ENCODE measurements at regions not wholly inside any gene's neighbourhood (a gene's known extent, or its start where the extent isn't known, plus 50 kb on each side); places are given as distances from the start of the nearest gene placed in this dataset.
"Not testable (repeated sequence)": the region's sequence is repeated elsewhere in the genome, so short reads cannot be mapped to it uniquely, and the experiment has no call there.

DNA sequence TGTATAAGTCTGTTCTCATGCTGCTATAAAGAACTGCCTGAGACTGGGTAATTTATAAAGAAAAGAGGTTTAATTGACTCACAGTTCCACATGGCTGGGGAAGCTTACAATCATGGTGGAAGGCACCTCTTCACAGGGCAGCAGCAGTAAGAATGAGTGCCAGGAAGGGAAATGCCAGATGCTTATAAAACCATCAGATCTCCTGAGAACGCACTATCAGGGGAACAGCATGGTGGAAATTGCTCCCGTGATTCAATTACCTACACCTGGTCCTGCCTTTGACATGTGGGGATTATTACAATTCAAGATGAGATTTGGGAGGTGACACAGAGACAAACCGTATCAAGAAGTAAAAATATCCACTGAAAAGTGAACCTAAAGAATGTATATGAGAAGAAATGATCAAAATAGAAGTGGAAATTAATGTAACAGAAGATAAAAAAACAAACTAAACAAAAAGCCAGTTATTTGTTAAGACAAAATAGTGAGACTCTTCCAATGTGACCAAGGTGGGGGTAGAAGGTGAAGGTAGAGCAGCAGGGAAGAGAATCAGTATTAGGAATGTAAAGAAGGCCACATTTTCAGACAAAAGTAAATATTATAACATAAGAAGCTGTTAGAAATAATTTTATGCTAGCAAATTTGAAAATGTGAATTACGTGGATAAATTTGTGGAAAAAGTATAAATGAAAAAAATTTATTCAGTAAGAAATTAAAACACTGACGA, 372.9 kb downstream of the NKX6-1 start:
- TF ChIP-seq, protein P1, sequence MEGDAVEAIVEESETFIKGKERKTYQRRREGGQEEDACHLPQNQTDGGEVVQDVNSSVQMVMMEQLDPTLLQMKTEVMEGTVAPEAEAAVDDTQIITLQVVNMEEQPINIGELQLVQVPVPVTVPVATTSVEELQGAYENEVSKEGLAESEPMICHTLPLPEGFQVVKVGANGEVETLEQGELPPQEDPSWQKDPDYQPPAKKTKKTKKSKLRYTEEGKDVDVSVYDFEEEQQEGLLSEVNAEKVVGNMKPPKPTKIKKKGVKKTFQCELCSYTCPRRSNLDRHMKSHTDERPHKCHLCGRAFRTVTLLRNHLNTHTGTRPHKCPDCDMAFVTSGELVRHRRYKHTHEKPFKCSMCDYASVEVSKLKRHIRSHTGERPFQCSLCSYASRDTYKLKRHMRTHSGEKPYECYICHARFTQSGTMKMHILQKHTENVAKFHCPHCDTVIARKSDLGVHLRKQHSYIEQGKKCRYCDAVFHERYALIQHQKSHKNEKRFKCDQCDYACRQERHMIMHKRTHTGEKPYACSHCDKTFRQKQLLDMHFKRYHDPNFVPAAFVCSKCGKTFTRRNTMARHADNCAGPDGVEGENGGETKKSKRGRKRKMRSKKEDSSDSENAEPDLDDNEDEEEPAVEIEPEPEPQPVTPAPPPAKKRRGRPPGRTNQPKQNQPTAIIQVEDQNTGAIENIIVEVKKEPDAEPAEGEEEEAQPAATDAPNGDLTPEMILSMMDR (IDR thresholded peaks at IDR 0.05): no peak
- Mint-ChIP-seq H3K36me3 (ENCODE audit: low read depth) (no peaks in the 10 kb centered on the region), H3K27me3 (ENCODE audit: low read depth) (peaks cover 4% of the 10 kb centered on the region), H3K27ac (ENCODE audit: unreplicated experiment) (no peak overlapping the region), H3K9me3 (ENCODE audit: low read depth) (peaks cover 4% of the 10 kb centered on the region), H3K4me3 (ENCODE audit: unreplicated experiment) (no peak overlapping the region), H3K4me1 (ENCODE audit: low read depth) (no peaks in the 10 kb centered on the region)
- no peak for DNase-seq (ENCODE audit: low spot score)

DNA sequence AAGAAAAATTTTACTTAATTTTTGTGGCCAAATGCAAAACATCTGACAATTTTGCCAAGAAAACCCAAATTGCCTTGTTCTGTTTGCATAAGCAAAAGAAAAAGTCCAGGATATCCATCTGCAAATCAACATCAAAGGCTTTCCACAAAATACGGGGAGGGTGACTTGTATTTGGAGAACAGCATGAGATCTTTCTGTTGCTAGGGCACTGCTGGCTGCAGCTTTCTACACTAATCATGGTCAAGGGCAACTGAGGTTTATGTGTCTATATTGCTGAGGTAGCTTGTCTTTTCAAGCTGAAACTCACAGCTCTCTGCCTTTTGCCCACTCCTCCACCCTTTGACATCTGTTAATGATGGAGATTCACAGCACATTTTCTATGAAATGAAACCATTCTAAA, 389.1 kb downstream of the NKX6-1 start:
- H3K9me3 Mint-ChIP-seq (ENCODE audit: low read depth): peaks cover 12% of the 10 kb centered on the region
- peaks cover 11% of the 10 kb centered on the region for H3K27me3 Mint-ChIP-seq (ENCODE audit: low read depth)
- TF ChIP-seq, protein P1 (IDR thresholded peaks at IDR 0.05): no peak
- H3K4me3 Mint-ChIP-seq (ENCODE audit: unreplicated experiment): no peak overlapping the region
- H3K27ac Mint-ChIP-seq (ENCODE audit: unreplicated experiment): no peak overlapping the region
- no peaks in the 10 kb centered on the region for H3K4me1 Mint-ChIP-seq (ENCODE audit: low read depth)
- H3K36me3 Mint-ChIP-seq (ENCODE audit: low read depth): no peaks in the 10 kb centered on the region
- DNase-seq (ENCODE audit: low spot score): no peak

DNA sequence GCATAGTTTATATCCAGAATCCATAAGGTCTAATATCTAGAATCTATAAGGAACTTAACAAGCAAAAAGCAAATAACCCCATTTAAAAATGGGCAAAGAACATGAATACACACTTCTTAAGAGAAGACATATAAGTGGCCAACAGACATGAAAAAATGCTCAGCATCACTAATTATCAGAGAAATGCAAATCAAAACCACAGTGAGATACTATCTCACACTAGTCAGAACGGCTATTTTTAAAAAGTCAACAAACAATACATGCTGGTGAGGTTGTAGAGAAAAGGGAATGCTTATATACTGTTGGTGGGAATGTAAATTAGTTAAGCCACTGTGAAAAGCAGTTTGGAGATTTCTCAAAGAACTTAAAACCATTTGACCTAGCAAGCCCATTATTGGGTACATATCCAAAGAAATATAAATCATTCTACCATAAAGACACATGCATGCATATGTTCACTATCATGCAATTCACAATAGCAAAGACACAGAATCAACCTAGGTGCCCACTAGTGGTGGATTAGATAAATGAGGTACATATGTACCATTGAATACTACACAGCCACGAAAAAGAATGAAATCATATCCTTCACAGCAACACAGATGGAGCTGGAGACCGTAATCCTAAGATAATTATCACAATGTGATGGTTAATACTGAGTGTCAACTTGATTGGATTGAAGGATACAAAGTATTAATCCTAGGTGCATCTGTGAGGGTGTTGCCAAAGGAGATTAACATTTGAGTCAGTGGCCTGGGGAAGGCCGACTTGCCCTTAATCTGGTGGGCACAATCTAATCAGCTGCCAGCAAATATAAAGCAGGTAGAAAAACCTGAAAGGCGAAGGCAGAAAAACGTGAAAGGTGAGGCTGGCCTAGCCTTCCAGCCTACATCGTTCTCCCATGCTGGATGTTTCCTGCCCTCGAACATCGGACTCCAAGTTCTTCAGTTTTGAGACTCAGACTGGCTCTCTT, 397.2 kb downstream of the NKX6-1 start:
- H3K9me3 Mint-ChIP-seq (ENCODE audit: low read depth); H3K4me1 Mint-ChIP-seq (ENCODE audit: low read depth); H3K4me3 Mint-ChIP-seq (ENCODE audit: unreplicated experiment); H3K27ac Mint-ChIP-seq (ENCODE audit: unreplicated experiment); H3K36me3 Mint-ChIP-seq (ENCODE audit: low read depth); H3K27me3 Mint-ChIP-seq (ENCODE audit: low read depth); DNase-seq (ENCODE audit: low spot score): not testable (repeated sequence)

DNA sequence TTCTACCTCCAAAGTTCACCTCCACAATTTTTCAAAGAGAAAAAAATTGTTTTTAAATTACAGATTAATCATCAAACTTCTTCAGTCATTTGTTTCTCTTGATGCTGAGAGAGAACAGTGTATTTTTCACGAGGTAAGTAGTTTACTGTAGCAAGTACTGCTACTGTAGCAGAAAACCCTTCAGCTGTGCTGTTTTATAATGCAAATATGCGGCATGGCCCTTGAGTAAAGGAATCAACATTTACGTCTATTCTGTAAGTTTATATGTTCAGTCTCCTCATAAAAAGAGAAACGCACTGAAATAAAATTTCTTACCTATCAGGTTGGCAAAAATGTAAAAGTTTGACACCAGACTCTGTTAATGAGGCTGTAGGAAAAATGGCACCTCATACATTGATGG, 399.0 kb downstream of the NKX6-1 start:
- no peak for DNase-seq (ENCODE audit: low spot score)
- Mint-ChIP-seq H3K9me3 (ENCODE audit: low read depth) (peaks cover 2% of the 10 kb centered on the region), H3K36me3 (ENCODE audit: low read depth) (no peaks in the 10 kb centered on the region), H3K4me3 (ENCODE audit: unreplicated experiment) (no peak overlapping the region), H3K27ac (ENCODE audit: unreplicated experiment) (no peak overlapping the region), H3K4me1 (ENCODE audit: low read depth) (peaks cover 7% of the 10 kb centered on the region), H3K27me3 (ENCODE audit: low read depth) (no peaks in the 10 kb centered on the region)
- TF ChIP-seq, protein P1 (IDR thresholded peaks at IDR 0.05): no peak

DNA sequence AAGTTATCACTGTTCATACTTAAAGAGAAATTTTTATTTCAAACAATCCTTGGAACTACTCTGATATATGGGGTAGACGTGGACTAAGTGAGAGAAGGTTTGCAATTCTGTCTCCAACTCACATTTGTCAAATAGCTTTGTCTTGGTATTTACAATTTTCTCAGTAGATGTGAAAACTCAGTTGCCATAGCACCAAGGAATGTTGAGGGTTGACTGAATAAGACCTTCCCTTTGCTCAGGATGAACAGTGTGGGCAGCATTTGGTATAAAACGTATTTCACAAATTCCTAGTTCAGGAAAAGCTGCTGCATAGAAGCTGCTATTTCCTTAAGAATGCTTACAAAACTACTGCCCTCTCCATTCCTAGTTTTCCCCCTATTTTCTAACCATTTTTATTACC, 399.5 kb downstream of the NKX6-1 start:
- Mint-ChIP-seq H3K36me3 (ENCODE audit: low read depth) (no peaks in the 10 kb centered on the region), H3K27ac (ENCODE audit: unreplicated experiment) (no peak overlapping the region), H3K9me3 (ENCODE audit: low read depth) (peaks cover 2% of the 10 kb centered on the region), H3K4me1 (ENCODE audit: low read depth) (peaks cover 7% of the 10 kb centered on the region), H3K27me3 (ENCODE audit: low read depth) (no peaks in the 10 kb centered on the region), H3K4me3 (ENCODE audit: unreplicated experiment) (no peak overlapping the region)
- no peak for DNase-seq (ENCODE audit: low spot score)
- TF ChIP-seq, protein P1 (IDR thresholded peaks at IDR 0.05): no peak

Measured in chondrocyte (in vitro differentiated cells).